GM12874 (cell line): ENCODE measurements at regions not wholly inside any gene's neighbourhood (a gene's known extent, or its start where the extent isn't known, plus 50 kb on each side); places are given as distances from the start of the nearest gene placed in this dataset.

Experiments
- TF ChIP-seq, protein P1 (sequence below): IDR thresholded peaks from 2 replicates; pipeline ENCODE4 v1.5.1; 2011; ENCODE audit warnings: low read depth, mild to moderate bottlenecking, control low read depth, low read length, moderate library complexity; ENCODE audit not compliant: insufficient read depth

DNA sequence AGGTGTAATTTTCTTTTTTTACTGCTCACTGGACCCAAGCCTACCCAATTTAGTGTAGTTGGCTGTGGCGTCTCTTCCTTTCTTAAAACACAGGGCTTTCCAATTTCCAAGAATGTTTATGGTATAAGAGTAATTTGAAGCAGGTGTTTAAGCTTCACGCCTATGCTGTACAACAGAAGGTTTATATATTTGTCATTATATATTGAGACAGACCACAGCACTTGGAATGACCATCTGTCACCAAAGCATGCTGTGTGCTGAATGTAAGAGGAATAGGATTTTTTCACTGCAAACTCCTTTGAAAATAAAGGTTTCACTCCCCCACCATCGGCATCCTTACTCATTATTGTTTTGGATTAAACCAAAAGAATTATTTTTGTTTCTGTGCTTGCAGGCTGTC is 325.7 kb downstream of the OTOL1 start:
- TF ChIP-seq, protein P1, sequence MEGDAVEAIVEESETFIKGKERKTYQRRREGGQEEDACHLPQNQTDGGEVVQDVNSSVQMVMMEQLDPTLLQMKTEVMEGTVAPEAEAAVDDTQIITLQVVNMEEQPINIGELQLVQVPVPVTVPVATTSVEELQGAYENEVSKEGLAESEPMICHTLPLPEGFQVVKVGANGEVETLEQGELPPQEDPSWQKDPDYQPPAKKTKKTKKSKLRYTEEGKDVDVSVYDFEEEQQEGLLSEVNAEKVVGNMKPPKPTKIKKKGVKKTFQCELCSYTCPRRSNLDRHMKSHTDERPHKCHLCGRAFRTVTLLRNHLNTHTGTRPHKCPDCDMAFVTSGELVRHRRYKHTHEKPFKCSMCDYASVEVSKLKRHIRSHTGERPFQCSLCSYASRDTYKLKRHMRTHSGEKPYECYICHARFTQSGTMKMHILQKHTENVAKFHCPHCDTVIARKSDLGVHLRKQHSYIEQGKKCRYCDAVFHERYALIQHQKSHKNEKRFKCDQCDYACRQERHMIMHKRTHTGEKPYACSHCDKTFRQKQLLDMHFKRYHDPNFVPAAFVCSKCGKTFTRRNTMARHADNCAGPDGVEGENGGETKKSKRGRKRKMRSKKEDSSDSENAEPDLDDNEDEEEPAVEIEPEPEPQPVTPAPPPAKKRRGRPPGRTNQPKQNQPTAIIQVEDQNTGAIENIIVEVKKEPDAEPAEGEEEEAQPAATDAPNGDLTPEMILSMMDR: no peak

DNA sequence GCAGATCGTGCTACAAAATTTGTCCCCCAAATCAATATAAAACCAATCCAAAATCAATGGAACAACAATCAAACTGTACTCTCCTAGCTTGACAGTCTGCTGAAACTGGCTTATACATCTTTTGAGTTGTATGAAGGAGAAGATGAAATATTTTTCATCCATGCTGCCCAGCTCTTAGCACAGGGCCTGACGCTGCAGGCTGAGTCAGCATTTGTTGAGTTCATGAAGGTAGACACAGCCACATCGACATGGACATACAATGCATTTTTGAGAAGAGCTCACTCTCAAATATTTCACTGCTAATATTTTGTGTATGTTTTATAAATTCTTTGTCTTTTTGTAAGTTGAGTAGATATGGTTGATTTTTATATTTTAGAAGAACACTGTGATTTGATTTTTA is 327.3 kb downstream of the OTOL1 start:
- TF ChIP-seq, protein P1: no peak

DNA sequence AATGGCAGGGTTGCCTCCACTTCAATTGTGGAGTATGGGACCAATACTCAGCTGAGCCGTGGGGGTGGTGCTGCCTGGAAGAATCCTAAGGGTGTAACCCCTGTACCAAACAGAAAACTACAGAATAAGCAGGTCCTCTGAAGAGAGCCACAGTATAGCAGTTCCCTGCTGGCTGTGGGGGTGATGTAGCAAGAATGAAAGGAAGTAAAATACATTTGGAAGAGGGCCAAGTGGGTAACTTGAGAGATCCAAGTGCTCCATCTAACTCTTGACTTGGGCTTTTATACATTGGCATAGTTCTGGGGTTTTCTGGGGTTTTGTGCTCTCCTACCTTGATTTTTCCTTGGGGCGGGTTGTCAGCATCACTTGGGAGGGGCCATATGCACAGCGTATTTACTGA is 341.4 kb downstream of the OTOL1 start:
- TF ChIP-seq, protein P1: no peak

DNA sequence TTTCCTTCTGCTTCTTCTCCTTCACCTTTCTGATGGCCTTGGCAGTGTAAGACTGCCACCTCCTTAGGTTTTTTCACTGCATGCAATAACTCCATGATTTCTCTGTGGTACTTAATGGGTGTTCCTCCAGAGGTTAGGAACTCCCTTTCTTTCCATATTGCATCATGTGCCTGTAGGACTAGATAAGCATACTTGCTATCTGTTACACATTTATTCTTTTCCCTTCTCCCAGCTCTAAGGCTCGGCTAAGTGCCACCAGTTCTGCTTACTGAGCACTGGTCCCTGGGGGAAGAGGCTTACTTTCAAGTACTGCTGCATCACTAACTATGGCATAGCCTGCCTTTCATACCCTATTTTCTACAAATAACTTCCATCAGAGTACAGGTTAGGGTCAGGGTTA is 351.8 kb downstream of the OTOL1 start:
- TF ChIP-seq, protein P1: no peak

DNA sequence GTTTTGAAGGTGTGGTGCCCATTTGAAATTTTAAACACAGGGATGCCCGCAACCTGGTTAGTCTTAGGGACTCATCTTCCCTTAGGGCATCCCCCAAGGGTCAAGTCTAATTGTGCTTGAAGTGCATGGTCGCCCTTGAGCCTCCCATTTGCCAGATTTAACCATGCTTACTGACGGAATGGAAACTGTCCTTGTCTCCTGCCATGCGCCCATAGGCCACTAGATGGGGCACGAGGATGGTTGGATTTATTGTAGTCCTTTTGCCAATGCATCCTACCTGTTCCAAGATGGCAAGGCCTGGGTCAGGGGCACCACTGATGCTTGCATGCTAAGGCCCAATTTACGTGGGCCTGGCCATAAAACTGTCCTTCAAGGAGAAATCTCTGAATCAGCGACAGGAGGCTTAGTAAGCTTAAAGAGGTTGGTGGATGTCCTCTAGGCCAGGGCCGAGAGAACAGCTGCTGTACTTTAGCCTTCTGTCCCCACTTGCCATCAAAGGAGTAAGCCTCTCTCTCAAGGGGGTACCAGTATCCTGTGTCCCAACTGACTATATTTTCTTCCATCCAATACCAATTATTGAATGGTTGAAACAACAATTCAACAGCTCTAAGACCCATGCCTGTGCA is 355.4 kb downstream of the OTOL1 start:
- TF ChIP-seq, protein P1: peak; percentile 84

DNA sequence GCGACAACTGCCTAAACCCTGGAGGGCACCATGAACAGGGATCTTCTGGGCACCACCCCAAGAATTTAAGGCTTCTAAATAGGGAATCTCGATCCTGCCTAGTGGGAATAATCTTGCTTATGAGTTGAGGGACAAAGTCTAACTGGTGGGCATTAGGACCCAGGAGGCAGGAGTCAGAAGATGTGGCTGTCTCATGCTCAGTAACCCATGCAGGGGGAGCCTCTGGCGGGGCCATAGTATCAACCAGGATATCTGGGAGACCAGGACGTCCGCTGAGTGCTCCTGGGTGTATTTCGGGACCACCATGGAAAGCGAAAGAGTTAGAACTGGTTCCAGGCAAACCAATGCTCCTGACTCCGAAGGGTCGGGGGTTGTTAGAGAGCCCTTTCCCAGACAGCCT is 356.1 kb downstream of the OTOL1 start:
- TF ChIP-seq, protein P1: no peak

DNA sequence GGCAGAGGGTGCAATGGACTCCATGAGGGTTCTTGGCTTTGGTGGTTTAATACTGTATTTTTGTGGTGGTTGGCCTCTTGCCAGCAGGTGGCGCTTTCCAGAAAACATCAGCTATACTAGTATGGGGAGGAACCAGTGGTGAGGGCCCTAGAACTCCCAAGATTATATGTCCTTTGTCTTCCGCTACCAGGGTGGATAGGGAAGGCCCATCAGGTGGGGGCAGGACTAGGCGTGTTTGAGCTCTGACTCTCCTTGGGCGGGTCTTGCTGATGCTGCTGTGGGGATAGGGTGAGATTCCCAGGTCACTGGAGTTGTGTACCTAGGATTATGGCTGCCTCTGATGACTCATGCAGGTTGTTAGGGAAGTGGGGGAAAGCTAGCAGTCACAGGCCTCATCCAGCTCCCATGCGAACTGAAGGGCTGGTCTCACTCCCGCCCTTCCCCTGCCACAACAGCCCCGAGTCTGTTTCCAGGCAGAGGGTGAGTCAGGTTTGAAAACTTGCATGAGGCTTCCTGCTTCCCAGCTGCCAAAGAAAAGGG is 357.7 kb downstream of the OTOL1 start:
- TF ChIP-seq, protein P1: peak; percentile 49; the same call in 1 of the 2 replicates
